HG03095 (cell line): ENCODE measurements at regions not wholly inside any gene's neighbourhood (a gene's known extent, or its start where the extent isn't known, plus 50 kb on each side); places are given as distances from the start of the nearest gene placed in this dataset.
"Not testable (repeated sequence)": the region's sequence is repeated elsewhere in the genome, so short reads cannot be mapped to it uniquely, and the experiment has no call there.

ENCODE experiments used
- ATAC-seq: cut with Tn5 transposase; IDR thresholded peaks from one replicate; pipeline ENCODE4 v1.9.1; 2021; ENCODE audit warnings: moderate library complexity; ENCODE audit not compliant: unreplicated experiment

- not testable (repeated sequence) for ATAC-seq
Measured at GRCh38 chr15:21774760-21775159, 102.8 kb downstream of the POTEB start.

- ATAC-seq, result not testable (repeated sequence)
Measured at GRCh38 chr15:21766524-21766923, 111.0 kb downstream of the POTEB start.

DNA sequence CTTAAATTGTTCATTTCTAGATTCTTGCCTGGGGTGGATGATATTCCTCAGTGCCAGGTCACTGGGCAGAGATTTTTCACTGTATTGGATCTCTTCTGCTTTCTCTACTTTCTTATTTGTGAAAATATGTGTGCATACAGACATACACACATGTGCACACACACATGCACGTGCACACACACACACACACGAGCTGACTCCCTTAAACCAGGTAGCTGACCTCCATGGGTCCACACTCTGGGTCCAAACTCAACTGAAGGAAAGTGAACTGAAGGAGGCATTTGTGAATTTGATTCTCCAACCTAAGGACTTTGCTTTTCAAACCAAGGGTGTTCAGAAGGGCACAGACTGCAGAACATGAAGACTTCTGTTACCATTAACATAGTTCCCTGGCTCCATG, 113.8 kb downstream of the POTEB start:
- ATAC-seq, result not testable (repeated sequence)

DNA sequence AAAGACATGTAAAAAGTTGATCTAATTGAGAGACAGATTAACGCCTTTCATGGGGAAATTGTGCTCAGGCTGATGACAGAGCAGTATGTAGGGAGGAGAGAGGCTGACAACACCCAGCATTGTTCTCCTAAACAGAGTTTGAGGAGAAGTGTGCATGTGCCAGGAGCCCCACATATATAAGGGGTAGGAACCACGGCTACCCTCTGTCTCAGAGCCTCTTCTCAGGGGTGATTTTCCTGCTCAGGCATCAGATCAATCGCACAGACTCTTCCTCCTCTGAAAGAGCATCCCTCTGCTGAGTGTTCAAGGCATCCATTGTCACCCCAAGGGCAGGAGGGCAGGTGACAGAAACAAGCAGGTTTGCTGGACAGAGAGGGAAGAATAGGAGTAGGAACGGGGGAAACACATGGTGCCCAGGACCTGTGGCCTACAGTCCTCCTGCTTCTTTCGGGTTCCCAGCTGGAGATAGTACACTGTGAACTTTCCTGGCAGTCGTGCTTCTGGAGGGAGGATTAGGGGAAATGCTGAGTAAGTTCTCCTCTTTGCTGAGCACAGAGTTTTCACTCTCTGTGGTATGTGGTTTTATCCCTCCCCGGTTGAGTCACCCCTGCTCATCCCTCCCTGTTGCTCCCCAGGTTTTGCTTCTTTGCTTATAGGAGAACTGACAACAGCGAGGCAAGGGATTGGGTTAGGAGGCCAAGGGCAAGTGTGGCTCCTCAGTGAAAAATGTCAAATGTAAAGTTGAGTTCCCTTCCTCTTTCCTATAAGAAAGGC, 117.1 kb downstream of the POTEB start:
- ATAC-seq, result not testable (repeated sequence)

DNA sequence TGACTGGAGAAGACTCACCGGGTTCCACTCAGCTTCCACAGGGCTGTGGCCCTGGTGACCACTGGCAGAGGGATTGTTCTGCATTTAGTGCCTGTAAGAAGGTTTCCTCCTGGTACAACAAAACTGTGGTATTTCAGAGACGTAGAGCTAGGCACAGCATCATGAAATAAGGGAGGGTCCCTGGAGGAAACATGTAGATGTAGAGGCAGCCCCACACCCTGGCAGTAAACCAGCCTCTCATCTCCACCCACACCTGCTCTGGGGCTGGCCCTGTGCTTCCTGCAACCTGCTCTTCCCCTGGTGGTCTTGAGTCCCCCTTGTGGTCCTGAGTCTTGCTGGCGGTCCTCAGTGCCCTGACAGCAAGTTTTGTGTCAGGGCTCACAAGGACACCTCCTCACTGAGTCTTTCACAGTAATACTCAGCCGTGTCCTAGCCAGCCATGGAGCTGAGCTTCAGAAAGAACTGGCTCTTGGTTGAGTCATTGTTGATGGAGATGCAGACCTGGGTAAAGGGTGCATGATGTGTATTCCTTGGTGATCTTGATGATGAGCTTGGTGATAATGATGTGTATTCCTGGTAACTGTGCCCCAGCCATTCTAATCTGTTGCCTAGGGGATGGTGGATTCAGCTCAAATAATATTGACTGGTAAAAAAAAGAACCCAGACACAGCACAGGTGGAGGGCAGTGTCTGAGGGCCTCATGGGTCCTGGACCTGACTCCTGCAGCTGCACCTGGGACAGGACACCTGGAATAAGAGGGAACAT, 118.0 kb downstream of the POTEB start:
- ATAC-seq, result not testable (repeated sequence)

- not testable (repeated sequence) for ATAC-seq
Measured at GRCh38 chr15:21753838-21754237, 123.7 kb downstream of the POTEB start.

DNA sequence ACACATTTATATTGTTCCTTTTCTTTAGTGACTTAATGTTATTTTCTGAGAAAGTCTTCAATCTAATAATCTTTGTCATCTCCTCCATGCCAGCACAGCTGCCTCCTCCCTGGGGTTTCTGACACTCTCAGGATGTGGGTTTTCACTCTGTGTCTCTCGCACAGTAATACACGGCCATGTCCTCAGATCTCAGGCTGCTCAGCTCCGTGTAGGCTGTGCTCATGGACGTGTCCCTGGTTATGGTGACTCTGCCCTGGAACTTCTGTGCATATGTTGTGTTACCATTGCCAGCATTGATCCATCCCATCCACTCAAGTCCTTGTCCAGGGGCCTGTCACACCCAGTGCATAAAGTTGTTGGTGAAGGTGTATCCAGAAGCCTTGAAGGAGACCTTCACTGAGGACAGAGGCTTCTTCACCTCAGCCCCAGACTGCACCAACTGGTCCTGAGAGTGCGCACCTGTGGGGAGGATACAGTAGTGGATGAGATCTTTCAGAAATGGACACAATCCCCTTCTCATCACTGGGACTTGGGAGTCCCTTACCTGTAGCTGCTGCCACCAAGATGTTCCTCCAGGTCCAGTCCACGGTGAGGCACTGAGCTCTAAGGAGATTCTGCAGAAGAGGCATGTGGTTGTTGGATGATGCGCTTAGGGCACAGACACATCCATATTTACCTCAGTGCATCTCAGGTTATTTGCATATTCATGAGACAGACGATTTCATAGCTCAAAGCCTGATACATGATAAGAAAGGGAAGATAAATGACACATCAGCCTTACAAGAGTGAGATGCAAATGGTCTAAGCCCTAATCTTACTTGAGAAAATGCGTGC, 125.2 kb downstream of the POTEB start:
- ATAC-seq, result not testable (repeated sequence)

- not testable (repeated sequence) for ATAC-seq
Measured at GRCh38 chr15:21749173-21749572, 128.4 kb downstream of the POTEB start.

GRCh38 chr15:21744245-21744915, 133.2 kb downstream of the POTEB start:
- ATAC-seq, result not testable (repeated sequence)

DNA sequence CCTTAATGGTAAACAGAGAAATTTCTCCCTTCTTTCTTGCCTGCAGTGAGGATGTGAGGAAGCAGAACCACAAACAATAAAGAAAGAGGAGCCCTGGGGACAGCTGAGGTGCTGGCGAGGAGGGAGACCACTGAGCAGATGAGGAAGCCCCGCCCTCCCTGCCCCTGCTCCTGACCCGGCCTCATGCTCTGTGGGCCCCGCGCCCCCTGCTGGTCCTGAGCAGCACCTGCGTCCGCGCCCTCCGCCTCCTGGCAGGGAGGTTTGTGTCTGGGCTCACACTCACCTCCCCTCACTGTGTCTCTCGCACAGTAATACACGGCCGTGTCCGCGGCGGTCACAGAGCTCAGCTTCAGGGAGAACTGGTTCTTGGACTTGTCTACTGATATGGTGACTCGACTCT, 135.5 kb downstream of the POTEB start:
- not testable (repeated sequence) for ATAC-seq

GRCh38 chr15:21738003-21738402, 139.5 kb downstream of the POTEB start:
- ATAC-seq, result not testable (repeated sequence)

- not testable (repeated sequence) for ATAC-seq
Measured at GRCh38 chr15:21736443-21736842, 141.1 kb downstream of the POTEB start.

- ATAC-seq, result not testable (repeated sequence)
Measured at GRCh38 chr15:21735837-21736236, 141.7 kb downstream of the POTEB start.

GRCh38 chr15:21735368-21735767, 142.2 kb downstream of the POTEB start:
- not testable (repeated sequence) for ATAC-seq

GRCh38 chr15:21731496-21731895, 146.0 kb downstream of the POTEB start:
- peak; percentile 52 for ATAC-seq

- peak; percentile 61 for ATAC-seq
Measured at GRCh38 chr15:21730427-21731405, 146.8 kb downstream of the POTEB start.

- ATAC-seq, result not testable (repeated sequence)
Measured at GRCh38 chr15:21724988-21725387, 152.5 kb downstream of the POTEB start.

DNA sequence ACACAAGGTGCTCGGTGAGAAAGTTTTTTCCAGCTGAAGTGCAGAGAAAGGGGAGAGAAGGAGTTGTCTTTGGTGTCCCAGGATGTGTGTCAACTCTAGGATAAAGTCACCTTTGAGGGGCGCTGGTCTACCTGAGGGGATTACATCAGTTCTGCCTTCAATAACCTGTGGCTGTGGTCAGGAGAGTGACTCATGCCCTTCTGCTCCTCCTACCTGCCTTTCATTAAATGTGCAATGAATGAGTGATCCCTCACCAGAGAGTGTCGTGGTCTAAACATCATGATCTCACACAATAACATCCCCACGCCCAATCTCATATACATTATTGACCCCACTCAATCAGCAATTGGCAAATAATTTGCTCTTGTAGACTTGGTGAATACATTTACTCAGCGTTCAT, 156.4 kb downstream of the POTEB start:
- ATAC-seq, result not testable (repeated sequence)

GRCh38 chr15:21718779-21719178, 158.8 kb downstream of the POTEB start:
- ATAC-seq, result peak; percentile 77
